Naive thymus-derived CD8-positive, alpha-beta T cell (primary cell): ENCODE measurements at regions not wholly inside any gene's neighbourhood (a gene's known extent, or its start where the extent isn't known, plus 50 kb on each side); places are given as distances from the start of the nearest gene placed in this dataset.
"Not testable (repeated sequence)": the region's sequence is repeated elsewhere in the genome, so short reads cannot be mapped to it uniquely, and the experiment has no call there.

Source experiments
- ATAC-seq, 2 donors: fragments of 150-1000 bp; cut with Tn5 transposase in 1 of 2; sonication (Bioruptor Pico), chemical (Tn5 transposase) in 1 of 2; 1 replicate in 1 of 2; 2 replicates in 1 of 2; pipeline ENCODE4 v1.10.0; 2021; ENCODE audit warnings: mild to moderate bottlenecking in 2 of 2, moderate library complexity in 2 of 2
- POLR2A ChIA-PET: fragments of 350-600 bp; sonication (Branson Sonifier 250); formaldehyde crosslinking; loops from one replicate; lab custom pipeline; 2021; ENCODE audit warnings: antibody characterized with exemption; lab: Charles Lee
- DNase-seq, 10 donors: peaks; one replicate each; pipeline versions ENCODE4 v3.0.0 to v3.0.0-alpha.2; 2020 to 2022
- H3K27ac Mint-ChIP-seq, 10 donors: one replicate each; pipeline ENCODE4 v1.8.0; 2020 to 2022; ENCODE audit warnings: mild to moderate bottlenecking in 10 of 10, mixed read lengths in 10 of 10, moderate library complexity in 4 of 10, inconsistent platforms in 1 of 10
- H3K27me3 Mint-ChIP-seq, 5 donors: one replicate each; pipeline ENCODE4 v1.8.0; 2021 to 2022; ENCODE audit warnings: mixed read lengths in 5 of 5
- H3K36me3 Mint-ChIP-seq, 3 donors: one replicate each; pipeline ENCODE4 v1.8.0; 2020 to 2022; ENCODE audit warnings: mixed read lengths in 3 of 3, mild to moderate bottlenecking in 2 of 3, inconsistent platforms in 1 of 3
- H3K4me1 Mint-ChIP-seq, 4 donors: one replicate each; pipeline ENCODE4 v1.8.0; 2021 to 2022; ENCODE audit warnings: mixed read lengths in 4 of 4
- H3K4me3 Mint-ChIP-seq, 10 donors: one replicate each; pipeline ENCODE4 v1.8.0; 2020 to 2022; ENCODE audit warnings: mild to moderate bottlenecking in 10 of 10, mixed read lengths in 10 of 10, moderate library complexity in 6 of 10, inconsistent platforms in 1 of 10
- H3K9me3 Mint-ChIP-seq, 9 donors: one replicate each; pipeline ENCODE4 v1.8.0; 2020 to 2022; ENCODE audit warnings: mixed read lengths in 9 of 9, mild to moderate bottlenecking in 3 of 9, inconsistent platforms in 1 of 9, moderate library complexity in 1 of 9

DNA sequence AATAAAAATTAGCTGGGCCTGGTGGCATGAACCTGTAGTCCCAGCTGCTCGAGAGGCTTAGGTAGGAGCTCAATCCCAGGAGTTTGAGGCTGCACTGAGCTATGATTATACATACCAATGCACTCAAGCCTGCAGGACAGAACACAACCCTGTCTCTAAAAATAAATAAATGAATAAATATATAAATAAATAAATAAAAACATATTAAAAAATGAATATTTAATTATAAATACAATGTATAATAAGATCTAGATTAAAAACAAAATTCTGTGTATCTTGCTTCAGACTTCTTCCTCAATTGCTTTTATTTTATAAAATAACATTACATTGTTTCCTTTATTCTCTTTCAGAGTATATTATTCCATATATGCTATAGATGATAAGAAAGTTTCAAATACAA, 1964.1 kb downstream of the PCDH9 start:
- H3K36me3 Mint-ChIP-seq: peaks cover 0 to under 1% (median 0%) of the 10 kb centered on the region in 3 donors
- peaks cover 0 to 15% (median 3%) of the 10 kb centered on the region in 9 donors for H3K9me3 Mint-ChIP-seq
- DNase-seq (no peak), ATAC-seq (no peak)
- no peak overlapping the region for H3K27ac Mint-ChIP-seq
- H3K4me1 Mint-ChIP-seq: peaks cover 0 to 6% (median 2%) of the 10 kb centered on the region in 4 donors
- H3K27me3 Mint-ChIP-seq: no peaks in the 10 kb centered on the region
- POLR2A ChIA-PET: no interaction called here
- no peak overlapping the region for H3K4me3 Mint-ChIP-seq

DNA sequence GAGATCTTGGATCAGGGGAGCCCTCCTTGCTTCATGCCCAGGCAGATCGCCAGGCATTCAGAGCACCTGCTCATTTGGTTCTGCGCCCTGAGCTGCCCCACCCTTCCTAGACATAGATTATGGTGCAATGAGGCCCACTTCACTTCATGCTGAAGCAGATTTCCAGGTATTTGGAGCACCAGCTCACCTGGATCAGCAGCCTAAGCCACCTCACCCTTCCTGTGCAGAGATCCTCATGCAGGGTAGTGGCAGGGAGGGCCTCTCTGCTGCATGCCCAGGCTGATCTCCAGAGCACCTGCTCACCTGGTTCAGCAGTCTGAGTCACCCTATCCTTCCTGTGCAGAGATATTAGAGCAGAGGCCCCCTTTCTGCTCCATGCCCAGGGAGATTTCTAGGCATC, 1966.1 kb downstream of the PCDH9 start:
- Mint-ChIP-seq H3K9me3 (peaks cover 0 to 12% (median 3%) of the 10 kb centered on the region in 9 donors), H3K36me3 (no peaks in the 10 kb centered on the region), H3K27me3 (no peaks in the 10 kb centered on the region), H3K27ac (no peak overlapping the region), H3K4me3 (no peak overlapping the region), H3K4me1 (peaks cover 0 to 7% (median 2%) of the 10 kb centered on the region in 4 donors)
- peak in 1 of 10 donors; percentile 32 for DNase-seq
- ATAC-seq: no peak
- POLR2A ChIA-PET: no interaction called here

DNA sequence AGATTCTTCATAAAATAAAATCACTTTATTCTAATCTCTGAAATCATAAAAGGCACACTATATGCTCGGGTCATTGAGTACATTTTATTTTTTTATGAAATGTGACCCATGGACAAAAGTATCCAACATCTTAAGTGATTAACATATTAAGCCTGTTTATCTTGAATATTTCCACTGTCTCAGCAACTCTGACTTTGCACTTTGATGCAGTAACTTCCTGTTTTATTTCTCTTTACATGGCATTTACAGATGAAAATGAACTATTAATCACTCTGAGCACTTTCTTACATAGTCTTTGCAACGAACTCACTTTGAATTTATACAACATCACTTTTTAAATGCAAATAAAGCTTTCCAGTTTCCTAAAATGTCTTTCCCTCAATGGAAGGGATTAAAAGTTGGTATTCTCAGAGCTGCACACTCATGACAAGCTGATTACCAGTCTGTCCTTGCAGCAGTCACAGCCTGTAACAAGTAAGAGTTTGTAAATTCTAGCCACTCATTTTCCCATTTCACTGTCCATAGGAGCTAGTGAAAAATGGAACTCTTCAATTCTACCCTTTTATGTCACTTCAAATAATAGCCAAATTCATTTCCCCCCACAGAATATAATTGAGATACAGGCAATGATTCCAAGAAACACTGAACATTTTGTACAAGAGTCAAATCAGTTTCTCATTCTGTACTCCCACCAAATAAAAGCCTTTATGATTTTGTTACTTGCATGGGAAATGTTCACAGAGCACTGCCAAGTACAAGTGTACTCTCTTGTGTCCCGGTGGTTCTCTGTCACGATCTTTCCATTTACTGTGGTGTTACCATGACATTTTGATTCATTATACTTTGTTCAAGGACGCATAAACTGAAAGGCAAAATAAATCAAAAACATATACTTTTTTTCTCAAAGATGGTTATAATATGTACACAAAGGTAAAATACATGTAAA, 1968.9 kb downstream of the PCDH9 start:
- POLR2A ChIA-PET: no interaction called here
- no peaks in the 10 kb centered on the region for H3K27me3 Mint-ChIP-seq
- peaks cover 0 to 12% (median 1%) of the 10 kb centered on the region in 9 donors for H3K9me3 Mint-ChIP-seq
- H3K27ac Mint-ChIP-seq: no peak overlapping the region
- ATAC-seq (no peak), DNase-seq (no peak)
- H3K4me3 Mint-ChIP-seq: peak overlapping the region in 2 of 10 donors; percentile 7 to 16
- H3K36me3 Mint-ChIP-seq: no peaks in the 10 kb centered on the region
- peaks cover 0 to 7% (median 2%) of the 10 kb centered on the region in 4 donors for H3K4me1 Mint-ChIP-seq

DNA sequence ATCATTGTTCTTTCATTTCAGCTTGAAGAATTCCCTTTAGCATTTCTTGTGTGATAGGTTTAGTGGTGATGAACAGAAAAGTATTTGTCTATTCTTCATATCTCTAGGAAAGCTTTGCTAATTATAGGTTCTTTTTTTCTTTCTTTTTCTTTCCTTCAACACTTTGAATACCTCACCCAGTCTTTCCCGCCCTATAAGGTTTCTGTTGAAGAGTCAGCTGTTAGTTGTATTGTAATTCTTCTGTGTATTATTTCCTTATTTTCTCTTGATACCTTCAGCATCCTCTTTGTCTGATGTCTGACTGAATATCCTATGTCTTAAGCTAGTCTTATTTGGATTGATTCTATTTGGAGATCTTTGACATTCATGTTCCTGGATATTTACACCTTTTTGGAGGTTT, 1989.4 kb downstream of the PCDH9 start:
- POLR2A ChIA-PET: no interaction called here
- Mint-ChIP-seq H3K9me3 (peaks cover 6 to 37% (median 16%) of the 10 kb centered on the region in 9 donors), H3K4me3 (no peak overlapping the region), H3K27me3 (no peaks in the 10 kb centered on the region), H3K4me1 (no peaks in the 10 kb centered on the region), H3K36me3 (peaks cover 0 to 4% (median 0%) of the 10 kb centered on the region in 3 donors), H3K27ac (no peak overlapping the region)
- ATAC-seq (no peak), DNase-seq (no peak)

DNA sequence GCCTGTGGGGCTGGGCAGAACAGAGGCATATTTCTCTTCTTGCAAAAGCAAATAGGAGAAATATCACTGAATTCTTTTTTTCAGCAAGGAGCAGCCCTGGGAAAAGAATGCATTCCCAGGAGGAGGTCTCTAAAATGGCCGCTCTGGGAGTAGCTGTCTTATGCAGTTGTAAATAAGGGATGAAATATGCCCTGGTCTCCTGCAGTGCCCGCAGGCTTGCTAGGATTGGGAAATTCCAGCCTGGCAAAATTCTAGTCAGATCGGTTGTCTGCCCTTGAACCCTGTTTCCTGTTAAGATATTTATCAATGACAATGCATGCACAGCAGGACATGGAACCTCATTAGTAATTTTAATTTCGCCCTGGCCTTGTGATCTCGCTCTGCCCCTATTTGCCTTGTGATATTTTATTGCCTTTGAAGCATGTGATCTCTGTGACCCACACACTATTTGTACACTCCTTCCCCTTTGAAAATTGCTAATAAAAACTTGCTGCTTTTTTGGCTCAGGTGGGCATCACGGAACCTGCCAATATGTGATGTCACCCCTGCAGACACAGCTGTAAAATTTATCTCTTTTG, 1993.2 kb downstream of the PCDH9 start:
- Mint-ChIP-seq H3K9me3 (peaks cover 7 to 36% (median 13%) of the 10 kb centered on the region in 9 donors), H3K36me3 (peaks cover 0 to 4% (median 0%) of the 10 kb centered on the region in 3 donors), H3K4me3 (no peak overlapping the region), H3K4me1 (no peaks in the 10 kb centered on the region), H3K27me3 (no peaks in the 10 kb centered on the region), H3K27ac (no peak overlapping the region)
- POLR2A ChIA-PET: no interaction called here
- no peak for ATAC-seq
- DNase-seq: no peak

DNA sequence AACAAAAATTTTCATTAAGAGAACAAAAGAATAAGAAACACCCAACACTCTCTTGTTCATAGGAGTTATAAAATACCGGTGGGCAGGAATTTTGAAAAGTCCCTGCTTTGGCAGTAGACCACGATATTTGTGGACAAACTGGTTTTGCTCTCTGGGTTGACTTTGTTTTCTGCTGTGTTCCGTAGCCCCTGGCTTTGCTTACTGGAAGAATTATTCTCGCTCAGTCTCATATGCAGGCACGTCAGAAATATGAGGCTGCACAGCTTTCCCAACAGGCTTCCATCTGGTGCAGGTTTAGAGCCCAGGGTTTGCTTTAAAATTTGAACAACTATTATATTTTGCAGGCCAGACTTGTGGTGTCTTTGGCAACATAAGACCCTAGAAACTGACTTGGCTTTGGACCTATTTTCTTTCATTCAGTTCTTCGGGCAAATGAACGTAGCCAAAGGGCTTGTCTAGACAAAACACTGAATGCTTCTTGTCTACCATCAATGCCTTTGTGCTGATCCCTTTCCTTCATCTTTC, 2012.6 kb downstream of the PCDH9 start:
- H3K27ac Mint-ChIP-seq: no peak overlapping the region
- H3K27me3 Mint-ChIP-seq: no peaks in the 10 kb centered on the region
- no peak for DNase-seq
- peaks cover 0 to 16% (median 5%) of the 10 kb centered on the region in 9 donors for H3K9me3 Mint-ChIP-seq
- no peak overlapping the region for H3K4me3 Mint-ChIP-seq
- no peaks in the 10 kb centered on the region for H3K36me3 Mint-ChIP-seq
- POLR2A ChIA-PET: no interaction called here
- H3K4me1 Mint-ChIP-seq: no peaks in the 10 kb centered on the region
- ATAC-seq: no peak

DNA sequence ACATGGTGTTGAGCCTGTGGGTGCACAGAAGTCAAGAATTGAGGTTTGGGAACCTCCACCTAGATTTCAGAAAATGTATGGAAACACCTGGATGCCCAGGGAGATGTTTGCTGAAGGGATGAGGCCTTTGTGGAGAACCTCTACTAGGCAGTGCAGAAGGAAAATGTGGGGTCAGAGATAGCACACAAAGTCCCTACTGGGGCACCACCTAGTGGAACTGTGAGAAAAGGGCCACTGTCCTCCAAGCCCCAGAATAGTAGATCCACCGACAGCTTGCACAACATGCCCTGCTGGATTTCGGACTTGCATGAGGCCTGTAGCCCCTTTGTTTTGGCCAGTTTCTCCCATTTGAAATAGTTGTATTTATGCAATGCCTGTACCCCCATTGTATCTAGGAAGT, 2027.3 kb downstream of the PCDH9 start:
- H3K9me3 Mint-ChIP-seq: peaks cover 8 to 30% (median 16%) of the 10 kb centered on the region in 9 donors
- H3K27me3 Mint-ChIP-seq, DNase-seq, H3K4me3 Mint-ChIP-seq, H3K4me1 Mint-ChIP-seq, H3K27ac Mint-ChIP-seq, H3K36me3 Mint-ChIP-seq, ATAC-seq, POLR2A ChIA-PET: not testable (repeated sequence)

DNA sequence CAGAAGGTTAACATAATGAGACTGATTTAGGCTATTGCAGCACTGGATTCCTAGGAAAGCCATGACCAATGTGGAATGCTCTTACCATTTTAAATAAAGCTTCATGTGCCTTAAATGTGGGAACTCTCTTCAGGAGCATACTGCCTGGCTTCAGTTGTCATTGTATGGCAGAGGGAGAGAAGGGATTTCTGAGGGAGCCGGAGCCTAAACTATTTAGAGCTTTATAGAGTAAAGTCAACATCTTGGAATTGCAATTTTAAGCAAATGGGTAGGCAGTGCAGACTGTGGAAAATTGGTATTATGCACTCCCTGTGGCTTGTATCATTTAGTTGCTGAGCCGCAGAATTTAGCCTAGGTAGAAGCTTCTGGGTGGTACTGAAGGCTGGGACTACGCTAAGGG, 2041.4 kb downstream of the PCDH9 start:
- no peak overlapping the region for H3K4me3 Mint-ChIP-seq
- no peak for DNase-seq
- no peak for ATAC-seq
- no peaks in the 10 kb centered on the region for H3K36me3 Mint-ChIP-seq
- POLR2A ChIA-PET: no interaction called here
- H3K27me3 Mint-ChIP-seq: peaks cover 0 to 1% (median 0%) of the 10 kb centered on the region in 5 donors
- H3K27ac Mint-ChIP-seq: no peak overlapping the region
- H3K4me1 Mint-ChIP-seq: no peaks in the 10 kb centered on the region
- H3K9me3 Mint-ChIP-seq: peaks cover 0 to 27% (median 8%) of the 10 kb centered on the region in 9 donors

DNA sequence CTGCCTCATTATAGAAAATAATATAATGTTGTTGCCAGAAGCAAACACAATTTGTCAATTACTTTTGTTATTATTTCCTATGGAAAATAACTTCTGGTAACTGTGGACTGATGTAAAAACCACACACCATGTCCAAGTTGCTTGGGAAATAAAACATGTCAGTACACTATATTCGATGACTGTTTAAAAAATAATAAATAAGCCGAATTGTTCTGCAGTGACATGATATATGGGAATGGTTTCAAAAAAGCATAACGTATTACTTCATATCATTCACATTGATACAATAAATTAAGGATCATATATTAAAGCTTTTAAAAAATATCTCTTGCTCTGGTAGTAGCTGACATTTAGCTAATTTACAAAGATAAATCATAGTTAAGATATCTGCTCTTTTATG, 2062.1 kb downstream of the PCDH9 start:
- Mint-ChIP-seq H3K4me3 (no peak overlapping the region), H3K27me3 (no peaks in the 10 kb centered on the region), H3K4me1 (no peaks in the 10 kb centered on the region), H3K36me3 (no peaks in the 10 kb centered on the region), H3K27ac (no peak overlapping the region), H3K9me3 (peaks cover 0 to 4% (median 0%) of the 10 kb centered on the region in 9 donors)
- no peak for ATAC-seq
- DNase-seq: no peak
- POLR2A ChIA-PET: no interaction called here

DNA sequence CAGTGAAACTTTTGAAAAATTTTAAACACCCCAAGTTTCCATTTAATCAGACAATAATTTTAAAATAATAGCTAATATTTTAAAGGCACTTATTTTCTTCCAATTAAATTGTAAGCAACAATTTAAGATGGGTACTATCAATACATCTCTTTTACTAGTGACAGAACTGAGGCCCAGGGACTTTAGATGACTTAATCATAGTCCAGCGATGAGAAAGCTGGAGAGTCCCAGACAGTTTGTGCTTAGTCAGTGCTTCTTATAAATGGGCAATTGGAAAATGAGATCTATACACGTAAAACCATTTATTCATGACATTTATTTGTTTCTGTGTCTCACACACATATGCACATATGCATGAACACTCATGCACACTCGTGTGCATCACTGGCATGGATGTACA, 2063.5 kb downstream of the PCDH9 start:
- Mint-ChIP-seq H3K27ac (no peak overlapping the region), H3K4me1 (no peaks in the 10 kb centered on the region), H3K4me3 (no peak overlapping the region), H3K27me3 (no peaks in the 10 kb centered on the region), H3K36me3 (no peaks in the 10 kb centered on the region), H3K9me3 (peaks cover 0 to 10% (median 0%) of the 10 kb centered on the region in 9 donors)
- POLR2A ChIA-PET: no interaction called here
- ATAC-seq (no peak), DNase-seq (no peak)

DNA sequence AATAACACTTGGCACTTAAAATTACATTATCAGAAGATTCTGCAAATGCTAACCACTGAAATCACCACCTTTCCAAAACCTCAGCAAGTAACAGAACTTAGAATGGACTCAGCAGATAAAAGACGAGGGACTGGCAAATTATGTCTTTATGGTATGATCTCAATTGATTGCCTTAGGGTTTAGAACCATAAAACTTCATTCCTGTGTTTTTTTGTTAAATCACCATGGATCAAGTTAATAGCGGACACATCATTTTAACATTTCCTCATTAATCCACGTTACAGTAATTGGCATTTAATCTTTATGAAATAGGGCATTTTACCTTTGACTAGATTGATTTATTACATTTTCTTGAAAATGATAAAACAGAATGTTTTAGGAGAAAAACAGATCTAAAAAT, 2070.3 kb downstream of the PCDH9 start:
- Mint-ChIP-seq H3K36me3 (no peaks in the 10 kb centered on the region), H3K4me3 (no peak overlapping the region), H3K27ac (no peak overlapping the region), H3K27me3 (no peaks in the 10 kb centered on the region), H3K9me3 (peaks cover 0 to 10% (median 4%) of the 10 kb centered on the region in 9 donors), H3K4me1 (no peaks in the 10 kb centered on the region)
- ATAC-seq (no peak), DNase-seq (no peak)
- POLR2A ChIA-PET: no interaction called here

DNA sequence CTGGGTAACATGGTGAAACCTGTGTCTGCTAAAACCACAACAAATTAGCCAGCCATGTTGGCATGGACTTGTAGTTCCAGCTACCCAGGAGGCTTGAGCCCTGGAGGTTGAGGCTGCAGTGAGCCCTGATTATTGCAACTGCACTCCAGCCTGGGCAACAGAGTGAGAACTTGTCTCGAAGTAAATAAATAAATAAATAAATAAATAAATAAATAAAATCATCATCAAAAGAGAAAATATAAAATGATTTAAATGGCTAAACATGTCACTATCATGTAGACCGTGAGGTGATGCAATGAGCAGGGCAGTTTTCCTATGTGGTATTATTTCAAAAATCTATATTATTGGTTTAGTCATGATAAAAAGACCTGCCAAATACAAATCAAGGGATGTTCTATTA, 2074.3 kb downstream of the PCDH9 start:
- Mint-ChIP-seq H3K9me3 (peaks cover 0 to 12% (median 4%) of the 10 kb centered on the region in 9 donors), H3K27ac (no peak overlapping the region), H3K27me3 (no peaks in the 10 kb centered on the region), H3K36me3 (no peaks in the 10 kb centered on the region), H3K4me3 (no peak overlapping the region), H3K4me1 (no peaks in the 10 kb centered on the region)
- no peak for DNase-seq
- POLR2A ChIA-PET: no interaction called here
- ATAC-seq: no peak
